ENCODE measurements at regions not wholly inside any gene's neighbourhood (a gene's known extent, or its start where the extent isn't known, plus 50 kb on each side); places are given as distances from the start of the nearest gene placed in this dataset.

DNA sequence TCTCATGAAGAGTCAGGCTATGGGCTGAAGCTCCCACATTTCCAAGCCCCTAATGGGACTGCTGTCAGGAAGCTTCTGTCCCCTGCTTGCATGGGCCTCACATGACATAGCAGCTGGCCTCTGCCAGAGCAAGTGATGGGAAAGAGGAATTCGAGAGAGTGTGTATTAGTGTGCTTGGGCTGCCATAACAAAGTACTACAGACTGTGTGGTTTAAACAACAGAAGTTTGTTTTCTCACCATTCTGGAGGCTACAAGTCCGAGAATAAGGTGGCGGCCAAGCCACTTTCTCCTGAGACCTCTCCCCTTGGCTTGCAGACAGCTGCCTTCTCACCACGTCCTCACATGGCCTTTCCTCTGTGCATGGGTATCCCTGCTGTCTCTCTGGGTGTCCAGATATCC, 274.4 kb downstream of the NUAK1 start:
- ChIA-PET CTCF (no interaction called here), POLR2A (no interaction called here)
- ATAC-seq (ENCODE audit: low read depth) (no peak), DNase-seq (no peak)
- H3K27me3 Mint-ChIP-seq = no peaks in the 10 kb centered on the region
- TF ChIP-seq, protein P1, sequence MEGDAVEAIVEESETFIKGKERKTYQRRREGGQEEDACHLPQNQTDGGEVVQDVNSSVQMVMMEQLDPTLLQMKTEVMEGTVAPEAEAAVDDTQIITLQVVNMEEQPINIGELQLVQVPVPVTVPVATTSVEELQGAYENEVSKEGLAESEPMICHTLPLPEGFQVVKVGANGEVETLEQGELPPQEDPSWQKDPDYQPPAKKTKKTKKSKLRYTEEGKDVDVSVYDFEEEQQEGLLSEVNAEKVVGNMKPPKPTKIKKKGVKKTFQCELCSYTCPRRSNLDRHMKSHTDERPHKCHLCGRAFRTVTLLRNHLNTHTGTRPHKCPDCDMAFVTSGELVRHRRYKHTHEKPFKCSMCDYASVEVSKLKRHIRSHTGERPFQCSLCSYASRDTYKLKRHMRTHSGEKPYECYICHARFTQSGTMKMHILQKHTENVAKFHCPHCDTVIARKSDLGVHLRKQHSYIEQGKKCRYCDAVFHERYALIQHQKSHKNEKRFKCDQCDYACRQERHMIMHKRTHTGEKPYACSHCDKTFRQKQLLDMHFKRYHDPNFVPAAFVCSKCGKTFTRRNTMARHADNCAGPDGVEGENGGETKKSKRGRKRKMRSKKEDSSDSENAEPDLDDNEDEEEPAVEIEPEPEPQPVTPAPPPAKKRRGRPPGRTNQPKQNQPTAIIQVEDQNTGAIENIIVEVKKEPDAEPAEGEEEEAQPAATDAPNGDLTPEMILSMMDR (IDR thresholded peaks at IDR 0.05) = no peak
- H3K9me3 Mint-ChIP-seq = no peaks in the 10 kb centered on the region
- no peaks in the 10 kb centered on the region for H3K36me3 Mint-ChIP-seq (ENCODE audit: low read depth)
- H3K4me1 Mint-ChIP-seq = no peaks in the 10 kb centered on the region
- no peak overlapping the region for H3K4me3 Mint-ChIP-seq
- no peak overlapping the region for H3K27ac Mint-ChIP-seq
- intact Hi-C loops (cut with micrococcal nuclease) = no loop called here

DNA sequence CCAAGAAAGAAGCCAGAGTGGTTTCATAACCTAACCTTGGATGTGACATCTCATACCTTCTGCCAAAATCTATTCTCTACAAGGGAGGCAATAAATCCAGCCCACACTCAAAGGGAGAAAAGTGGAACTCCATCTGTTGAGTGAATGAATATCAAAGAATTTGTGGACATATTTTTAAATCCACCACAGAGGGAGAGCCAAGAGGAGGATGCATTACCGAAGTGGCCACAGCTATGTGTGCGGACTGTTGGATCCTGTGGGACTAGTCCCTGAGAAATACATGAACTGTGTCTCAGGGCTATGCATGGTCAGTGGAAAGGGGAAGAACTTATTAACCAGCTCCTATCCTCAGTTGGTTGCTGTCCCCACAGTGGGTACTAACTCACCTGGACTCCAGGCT, 273.9 kb downstream of the NUAK1 start:
- Mint-ChIP-seq H3K4me3 (no peak overlapping the region), H3K4me1 (no peaks in the 10 kb centered on the region), H3K36me3 (ENCODE audit: low read depth) (no peaks in the 10 kb centered on the region), H3K27me3 (no peaks in the 10 kb centered on the region), H3K27ac (no peak overlapping the region), H3K9me3 (no peaks in the 10 kb centered on the region)
- DNase-seq (no peak), ATAC-seq (ENCODE audit: low read depth) (no peak)
- POLR2A ChIA-PET = no interaction called here
- CTCF ChIA-PET = no interaction called here
- intact Hi-C loops (cut with micrococcal nuclease) = no loop called here
- TF ChIP-seq, protein P1 (IDR thresholded peaks at IDR 0.05) = no peak

DNA sequence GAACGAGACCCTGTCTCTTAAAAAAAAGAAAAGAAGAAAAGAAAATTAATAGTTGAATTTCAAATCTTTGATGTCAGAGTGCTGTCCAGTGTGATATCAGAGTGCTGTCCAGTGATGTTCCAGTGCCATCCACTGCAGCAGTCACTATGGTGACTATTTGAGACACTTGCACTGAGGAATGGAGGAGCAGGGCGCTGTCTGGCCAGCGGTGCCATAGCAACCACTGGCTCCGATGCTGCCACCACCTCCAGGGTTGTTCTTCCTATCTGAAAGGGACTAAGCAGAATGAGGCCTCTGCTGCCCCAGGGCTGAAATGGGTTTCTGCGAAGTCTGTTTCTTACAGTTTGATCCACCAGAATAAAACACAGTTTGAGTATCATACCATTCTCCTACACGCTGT, 272.9 kb downstream of the NUAK1 start:
- H3K4me1 Mint-ChIP-seq = no peaks in the 10 kb centered on the region

DNA sequence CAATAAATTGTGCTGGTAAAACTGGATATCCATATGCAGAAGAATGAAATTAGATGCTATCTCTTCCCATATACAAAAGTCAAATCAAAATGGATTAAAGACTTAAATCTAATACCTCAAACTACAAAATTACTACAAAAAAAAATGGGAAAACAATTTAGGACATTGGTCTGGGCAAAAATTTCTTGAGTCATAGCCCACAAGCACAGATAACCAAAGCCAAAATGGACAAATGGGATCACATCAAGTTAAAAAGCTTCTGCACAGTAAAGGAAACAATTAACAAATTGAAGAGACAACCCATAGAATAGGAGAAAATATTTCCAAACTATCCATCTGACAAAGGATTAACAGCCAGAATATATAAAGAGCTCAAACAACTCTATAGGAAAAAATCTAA, 264.6 kb downstream of the NUAK1 start:
- Mint-ChIP-seq H3K9me3 (peaks cover 8% of the 10 kb centered on the region), H3K27ac (no peak overlapping the region), H3K4me1 (no peaks in the 10 kb centered on the region), H3K4me3 (no peak overlapping the region), H3K36me3 (ENCODE audit: low read depth) (no peaks in the 10 kb centered on the region), H3K27me3 (peaks cover 3% of the 10 kb centered on the region)
- TF ChIP-seq, protein P1 (IDR thresholded peaks at IDR 0.05) = no peak
- ATAC-seq (ENCODE audit: low read depth) (no peak), DNase-seq (no peak)
- POLR2A ChIA-PET = no interaction called here
- intact Hi-C loops (cut with micrococcal nuclease) = no loop called here
- CTCF ChIA-PET = interaction anchor here (0.7 kb wide), 1 partner anchor 16 kb away, joined by 3 read pairs; no protein-coding TSS in a partner anchor

More for the DNA sequence above, 272.9 kb downstream of the NUAK1 start:
- Mint-ChIP-seq H3K4me3 (no peak overlapping the region), H3K27ac (no peak overlapping the region), H3K27me3 (peaks cover 3% of the 10 kb centered on the region), H3K9me3 (peaks cover 4% of the 10 kb centered on the region), H3K36me3 (ENCODE audit: low read depth) (no peaks in the 10 kb centered on the region)
- no peak for ATAC-seq (ENCODE audit: low read depth)
- TF ChIP-seq, protein P1 (IDR thresholded peaks at IDR 0.05) = no peak
- ChIA-PET POLR2A (no interaction called here), CTCF (no interaction called here)
- intact Hi-C loops (cut with micrococcal nuclease) = no loop called here
- DNase-seq = no peak

DNA sequence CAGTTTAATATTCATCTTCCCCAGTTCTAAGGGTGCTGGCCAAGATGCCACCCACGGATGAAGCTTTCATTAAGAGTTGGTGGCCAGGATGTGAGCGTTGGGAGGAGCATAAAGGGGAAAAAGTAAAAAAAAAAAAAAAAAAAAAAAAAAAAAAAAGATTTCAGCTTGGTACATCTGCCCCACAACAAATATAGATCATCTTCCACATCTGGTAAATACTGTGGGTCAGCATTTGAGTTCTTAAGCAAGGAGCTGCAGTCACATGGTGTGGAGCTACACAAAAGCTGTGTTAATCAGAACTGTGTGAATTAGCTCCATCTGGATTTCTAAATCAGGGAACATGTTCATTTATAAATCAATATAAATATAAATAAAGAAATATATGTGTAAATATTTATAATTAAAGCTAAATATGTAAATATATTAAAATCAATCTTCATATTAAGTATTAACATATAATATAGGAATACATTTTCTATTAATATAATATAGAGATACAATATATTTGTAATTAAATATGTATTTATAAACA, 262.3 kb downstream of the NUAK1 start:
- no peak for DNase-seq
- intact Hi-C loops (cut with micrococcal nuclease) = no loop called here
- H3K27me3 Mint-ChIP-seq = no peaks in the 10 kb centered on the region

More for the DNA sequence above, 262.3 kb downstream of the NUAK1 start:
- Mint-ChIP-seq H3K27ac (no peak overlapping the region), H3K4me1 (no peaks in the 10 kb centered on the region), H3K36me3 (ENCODE audit: low read depth) (no peaks in the 10 kb centered on the region), H3K4me3 (no peak overlapping the region), H3K9me3 (no peaks in the 10 kb centered on the region)
- ChIA-PET CTCF (no interaction called here), POLR2A (no interaction called here)
- ATAC-seq (ENCODE audit: low read depth) = no peak
- TF ChIP-seq, protein P1 (IDR thresholded peaks at IDR 0.05) = no peak
